ENCODE measurements at regions not wholly inside any gene's neighbourhood (a gene's known extent, or its start where the extent isn't known, plus 50 kb on each side); places are given as distances from the start of the nearest gene placed in this dataset.
"Not testable (repeated sequence)": the region's sequence is repeated elsewhere in the genome, so short reads cannot be mapped to it uniquely, and the experiment has no call there.

- WGBS, 2 donors: 65 to 67% methylated on average over 2 of the region's 2 CpGs
- no peak for TF ChIP-seq CTCF (IDR thresholded peaks at IDR 0.05)
Measured at GRCh38 chr1:172790245-172790644, 131.3 kb downstream of the FASLG start.

GRCh38 chr1:172793823-172794222, 134.9 kb downstream of the FASLG start:
- Histone ChIP-seq H3K4me3 (no peak overlapping the region), H3K27ac (no peak overlapping the region), H3K9me3 (no peaks in the 10 kb centered on the region), H3K4me1 (no peaks in the 10 kb centered on the region), H3K27me3 (no peaks in the 10 kb centered on the region), H3K36me3 (no peaks in the 10 kb centered on the region)
- WGBS, 2 donors: 82 to 87% methylated on average over 3 of the region's 3 CpGs
- intact Hi-C loops (cut with DNase I): no loop called here
- DNase-seq: no peak
- TF ChIP-seq CTCF (IDR thresholded peaks at IDR 0.05) (no peak), POLR2A (IDR thresholded peaks at IDR 0.05) (no peak)

More at GRCh38 chr1:172790245-172790644, 131.3 kb downstream of the FASLG start:
- Histone ChIP-seq H3K27me3 (no peaks in the 10 kb centered on the region), H3K9me3 (no peaks in the 10 kb centered on the region), H3K36me3 (no peaks in the 10 kb centered on the region), H3K4me1 (no peaks in the 10 kb centered on the region), H3K27ac (no peak overlapping the region), H3K4me3 (no peak overlapping the region)
- no peak for DNase-seq
- intact Hi-C loops (cut with DNase I): no loop called here

- Histone ChIP-seq H3K36me3 (no peaks in the 10 kb centered on the region), H3K27me3 (no peaks in the 10 kb centered on the region), H3K4me1 (no peaks in the 10 kb centered on the region), H3K4me3 (no peak overlapping the region), H3K27ac (no peak overlapping the region), H3K9me3 (no peaks in the 10 kb centered on the region)
- TF ChIP-seq CTCF (IDR thresholded peaks at IDR 0.05) (no peak), POLR2A (IDR thresholded peaks at IDR 0.05) (no peak)
- intact Hi-C loops (cut with DNase I): no loop called here
- no peak for DNase-seq
- WGBS, 2 donors: 76 to 88% methylated on average over 4 of the region's 4 CpGs
Measured at GRCh38 chr1:172795741-172796140, 136.8 kb downstream of the FASLG start.

GRCh38 chr1:172799804-172800203, 140.9 kb downstream of the FASLG start:
- H3K27me3 ChIP-seq; H3K9me3 ChIP-seq; DNase-seq; H3K4me3 ChIP-seq; H3K36me3 ChIP-seq; H3K4me1 ChIP-seq; H3K27ac ChIP-seq; intact Hi-C loops (cut with DNase I): not testable (repeated sequence)
- WGBS, 2 donors: 74 to 92% methylated on average over 6 to 9 of the region's 9 CpGs

GRCh38 chr1:172801771-172802322, 142.9 kb downstream of the FASLG start:
- TF ChIP-seq POLR2A (IDR thresholded peaks at IDR 0.05) (no peak), CTCF (IDR thresholded peaks at IDR 0.05) (no peak)
- H3K27ac ChIP-seq: no peak overlapping the region
- no peak overlapping the region for H3K4me3 ChIP-seq
- no peaks in the 10 kb centered on the region for H3K36me3 ChIP-seq
- intact Hi-C loops (cut with DNase I): no loop called here
- H3K4me1 ChIP-seq: no peaks in the 10 kb centered on the region
- 54 to 71% methylated on average over 1 of the region's 1 CpG for WGBS, 2 donors
- DNase-seq: no peak
- no peaks in the 10 kb centered on the region for H3K9me3 ChIP-seq
- no peaks in the 10 kb centered on the region for H3K27me3 ChIP-seq

- 89 to 95% methylated on average over 1 of the region's 1 CpG for WGBS, 2 donors
- intact Hi-C loops (cut with DNase I): no loop called here
- Histone ChIP-seq H3K4me1 (no peaks in the 10 kb centered on the region), H3K27me3 (no peaks in the 10 kb centered on the region), H3K9me3 (no peaks in the 10 kb centered on the region), H3K4me3 (no peak overlapping the region), H3K36me3 (no peaks in the 10 kb centered on the region), H3K27ac (no peak overlapping the region)
- DNase-seq: no peak
- TF ChIP-seq POLR2A (IDR thresholded peaks at IDR 0.05): no peak
Measured at GRCh38 chr1:172809750-172810149, 150.8 kb downstream of the FASLG start.
